ENCODE measurements at regions not wholly inside any gene's neighbourhood (a gene's known extent, or its start where the extent isn't known, plus 50 kb on each side); places are given as distances from the start of the nearest gene placed in this dataset.

GRCh38 chr1:8203056-8203455 is 114.9 kb upstream of the SLC45A1 start:
- DNase-seq (ENCODE audit: low spot score) = no peak

GRCh38 chr1:8202182-8202905 is 115.6 kb upstream of the SLC45A1 start:
- peak; percentile 74 for DNase-seq (ENCODE audit: low spot score)

GRCh38 chr1:8201331-8201861 is 116.5 kb upstream of the SLC45A1 start:
- DNase-seq (ENCODE audit: low spot score) = peak; percentile 72

- DNase-seq (ENCODE audit: low spot score) = no peak
Observed at GRCh38 chr1:8200317-8201115, 117.4 kb upstream of the SLC45A1 start.

- DNase-seq (ENCODE audit: low spot score) = no peak
Observed at GRCh38 chr1:8198522-8198921, 119.4 kb upstream of the SLC45A1 start.

GRCh38 chr1:8197493-8198282 is 120.2 kb upstream of the SLC45A1 start:
- peak; percentile 94 for DNase-seq (ENCODE audit: low spot score)

- peak; percentile 56 for DNase-seq (ENCODE audit: low spot score)
Observed at GRCh38 chr1:8194481-8195227, 123.3 kb upstream of the SLC45A1 start.

GRCh38 chr1:8193840-8194406 is 124.0 kb upstream of the SLC45A1 start:
- no peak for DNase-seq (ENCODE audit: low spot score)

- DNase-seq (ENCODE audit: low spot score) = no peak
Observed at GRCh38 chr1:8191474-8191873, 126.4 kb upstream of the SLC45A1 start.

GRCh38 chr1:8189931-8190483 is 127.9 kb upstream of the SLC45A1 start:
- DNase-seq (ENCODE audit: low spot score) = peak; percentile 77

- no peak for DNase-seq (ENCODE audit: low spot score)
Observed at GRCh38 chr1:8185400-8185799, 132.5 kb upstream of the SLC45A1 start.

GRCh38 chr1:8184301-8184700 is 133.6 kb upstream of the SLC45A1 start:
- peak; percentile 54 for DNase-seq (ENCODE audit: low spot score)

GRCh38 chr1:8182034-8182761 is 135.7 kb upstream of the SLC45A1 start:
- DNase-seq (ENCODE audit: low spot score) = peak; percentile 97

GRCh38 chr1:8179132-8179793 is 138.7 kb upstream of the SLC45A1 start:
- no peak for DNase-seq (ENCODE audit: low spot score)

GRCh38 chr1:8176279-8176678 is 141.6 kb upstream of the SLC45A1 start:
- no peak for DNase-seq (ENCODE audit: low spot score)

GRCh38 chr1:8174807-8175206 is 143.1 kb upstream of the SLC45A1 start:
- peak; percentile 49 for DNase-seq (ENCODE audit: low spot score)

GRCh38 chr1:8171751-8172464 is 145.8 kb upstream of the ERRFI1 start:
- DNase-seq (ENCODE audit: low spot score) = no peak

- no peak for DNase-seq (ENCODE audit: low spot score)
Observed at GRCh38 chr1:8170059-8170835, 144.1 kb upstream of the ERRFI1 start.

Measured in SW480 (cell line).